RWPE1 (cell line): ENCODE measurements at regions not wholly inside any gene's neighbourhood (a gene's known extent, or its start where the extent isn't known, plus 50 kb on each side); places are given as distances from the start of the nearest gene placed in this dataset.

Experiments used
- CTCF ChIA-PET: fragments of 350-600 bp; sonication (Branson Sonifier 250); formaldehyde crosslinking; extraction: SDS; loops from one replicate; lab custom pipeline; 2021; lab: Yijun Ruan, JAX
- POLR2A ChIA-PET: fragments of 400-600 bp; formaldehyde crosslinking; extraction: SDS; loops from one replicate; lab custom pipeline; 2020; ENCODE audit warnings: antibody characterized with exemption; ENCODE audit not compliant: low non-redundant PET; lab: Yijun Ruan, JAX
- DNase-seq: peaks from one replicate; pipeline ENCODE4 v3.0.0; 2012; ENCODE audit warnings: low spot score
- H3K27ac ChIP-seq: fragments of 450-650 bp; 2 replicates; pipeline ENCODE4 v1.5.1; 2017
- CTCF ChIP-seq: fragments of 450-650 bp; conservative IDR thresholded peaks from 2 replicates; pipeline ENCODE4 v1.5.1; 2017; ENCODE audit warnings: low read depth, mild to moderate bottlenecking

GRCh38 chr6:33934731-33935270 is 131.0 kb upstream of the MLN start:
- H3K27ac ChIP-seq: no peak overlapping the region
- POLR2A ChIA-PET: no interaction called here
- CTCF ChIA-PET: interaction anchor here (0.6 kb wide), 1 partner anchor 163 kb away, joined by 3 read pairs; no protein-coding TSS in a partner anchor
- no peak for DNase-seq
- no peak for TF ChIP-seq CTCF

- no peak overlapping the region for H3K27ac ChIP-seq
- no peak for DNase-seq
- CTCF ChIA-PET: interaction anchor here (0.6 to 0.7 kb wide), 2 partner anchors 38 to 78 kb away, joined by 3 read pairs; no protein-coding TSS in a partner anchor
- no peak for TF ChIP-seq CTCF
- POLR2A ChIA-PET: no interaction called here
Measured at GRCh38 chr6:33933101-33933500, 129.3 kb upstream of the MLN start.

- CTCF ChIA-PET: interaction anchor here (0.5 to 0.7 kb wide), 2 partner anchors 20 to 158 kb away, joined by 3 to 5 read pairs; no protein-coding TSS in a partner anchor
- POLR2A ChIA-PET: no interaction called here
Measured at GRCh38 chr6:33931799-33932198, 128.0 kb upstream of the MLN start.

GRCh38 chr6:33929575-33930288 is 125.9 kb upstream of the MLN start:
- no peak overlapping the region for H3K27ac ChIP-seq
- CTCF ChIA-PET: no interaction called here
- DNase-seq: no peak
- no peak for TF ChIP-seq CTCF
- POLR2A ChIA-PET: no interaction called here

More at GRCh38 chr6:33931799-33932198, 128.0 kb upstream of the MLN start:
- no peak for DNase-seq
- H3K27ac ChIP-seq: no peak overlapping the region
- no peak for TF ChIP-seq CTCF

GRCh38 chr6:33927616-33928015 is 123.8 kb upstream of the MLN start:
- peak; percentile 29 for DNase-seq
- H3K27ac ChIP-seq: no peak overlapping the region
- ChIA-PET POLR2A (no interaction called here), CTCF (interaction anchor here (1.0 kb wide), 1 partner anchor 9 kb away, joined by 3 read pairs; no protein-coding TSS in a partner anchor)
- no peak for TF ChIP-seq CTCF

- DNase-seq: no peak
- H3K27ac ChIP-seq: no peak overlapping the region
- CTCF ChIA-PET: no interaction called here
- no peak for TF ChIP-seq CTCF
- POLR2A ChIA-PET: no interaction called here
Measured at GRCh38 chr6:33927112-33927511, 123.3 kb upstream of the MLN start.
